ENCODE measurements at regions not wholly inside any gene's neighbourhood (a gene's known extent, or its start where the extent isn't known, plus 50 kb on each side); places are given as distances from the start of the nearest gene placed in this dataset.
"Not testable (repeated sequence)": the region's sequence is repeated elsewhere in the genome, so short reads cannot be mapped to it uniquely, and the experiment has no call there.

DNA sequence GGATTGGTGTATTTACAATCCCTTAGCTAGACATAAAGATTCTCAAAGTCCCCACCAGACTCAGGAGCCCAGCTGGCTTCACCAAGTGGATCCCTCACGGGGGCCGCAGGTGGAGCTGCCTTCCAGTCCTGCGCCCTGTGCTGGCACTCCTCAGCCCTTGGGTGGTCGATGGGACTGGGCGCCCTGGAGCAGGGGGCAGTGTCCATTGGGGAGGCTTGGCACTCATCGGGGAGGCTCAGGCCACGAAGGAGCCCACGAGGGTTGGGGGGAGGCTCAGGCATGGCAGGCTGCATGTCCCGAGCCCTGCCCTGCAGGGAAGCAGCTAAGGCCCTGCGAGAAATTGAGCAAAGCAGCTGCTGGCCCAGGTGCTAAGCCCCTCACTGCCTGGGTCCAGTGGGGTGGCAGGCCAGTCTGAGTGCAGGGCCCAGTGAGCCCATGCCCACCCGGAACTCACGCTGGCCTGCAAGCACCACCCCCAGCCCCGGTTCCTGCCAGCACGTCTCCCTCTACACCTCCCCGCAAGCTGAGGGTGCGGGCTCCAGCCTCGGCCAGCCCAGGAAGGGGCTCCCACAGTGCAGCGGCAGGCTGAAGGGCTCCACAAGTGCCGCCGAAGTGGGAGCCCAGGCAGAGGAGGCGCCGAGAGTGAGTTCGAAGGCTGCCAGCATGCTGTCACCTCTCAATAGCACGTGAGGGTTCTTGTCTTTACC is 198.5 kb downstream of the ADRA2C start:
- not testable (repeated sequence) for H3K27me3 Mint-ChIP-seq; DNase-seq (ENCODE audit: low spot score in 2 of 2); H3K9me3 Mint-ChIP-seq; H3K36me3 Mint-ChIP-seq; H3K4me3 Mint-ChIP-seq; ATAC-seq (ENCODE audit: low read depth); H3K4me1 Mint-ChIP-seq; H3K27ac Mint-ChIP-seq

DNA sequence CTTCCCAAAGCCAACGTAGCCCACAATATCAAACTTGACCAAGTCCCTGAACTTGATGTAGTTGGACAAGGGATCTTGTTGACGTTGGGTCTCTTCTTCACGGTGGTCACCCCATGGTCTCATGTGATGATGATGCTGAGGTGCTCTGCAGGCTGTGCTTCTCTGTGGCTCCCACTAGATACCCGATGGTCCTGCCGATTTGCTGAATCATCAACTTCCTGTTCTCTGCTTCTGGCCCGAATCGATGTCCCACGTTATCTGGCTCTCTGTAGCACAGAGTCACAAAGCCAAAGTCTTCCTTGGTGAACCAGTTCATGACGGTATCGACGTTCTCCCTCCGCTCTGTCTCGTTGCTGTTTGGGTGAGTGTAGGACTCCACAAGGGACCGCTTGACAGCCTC is 201.0 kb downstream of the ADRA2C start:
- not testable (repeated sequence) for ATAC-seq (ENCODE audit: low read depth); H3K4me1 Mint-ChIP-seq; H3K36me3 Mint-ChIP-seq; H3K27ac Mint-ChIP-seq; DNase-seq (ENCODE audit: low spot score in 2 of 2); H3K4me3 Mint-ChIP-seq; H3K27me3 Mint-ChIP-seq; H3K9me3 Mint-ChIP-seq

DNA sequence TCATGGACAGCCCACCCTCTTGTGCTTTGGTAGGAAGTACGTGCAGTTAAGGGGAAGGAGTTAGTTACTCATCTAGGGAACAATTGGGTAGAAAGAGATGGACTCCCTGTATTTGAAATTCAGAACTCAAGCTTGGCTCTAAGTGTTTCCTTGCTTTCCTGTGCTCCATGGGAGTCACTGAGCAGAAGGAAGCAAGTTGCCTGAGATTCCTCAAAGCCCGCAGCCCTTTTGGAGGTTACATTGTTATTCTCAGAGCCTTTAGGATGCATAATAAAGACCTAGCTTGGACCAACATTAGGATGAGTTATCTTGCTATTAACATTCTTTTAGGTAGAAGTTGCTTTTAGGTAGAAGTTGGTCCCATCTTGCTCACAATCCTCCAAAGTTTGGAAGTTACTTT is 206.4 kb downstream of the ADRA2C start:
- H3K27me3 Mint-ChIP-seq, result peaks cover 19% of the 10 kb centered on the region
- H3K9me3 Mint-ChIP-seq; ATAC-seq (ENCODE audit: low read depth); H3K36me3 Mint-ChIP-seq; DNase-seq (ENCODE audit: low spot score in 2 of 2); H3K4me3 Mint-ChIP-seq; H3K4me1 Mint-ChIP-seq; H3K27ac Mint-ChIP-seq: not testable (repeated sequence)

DNA sequence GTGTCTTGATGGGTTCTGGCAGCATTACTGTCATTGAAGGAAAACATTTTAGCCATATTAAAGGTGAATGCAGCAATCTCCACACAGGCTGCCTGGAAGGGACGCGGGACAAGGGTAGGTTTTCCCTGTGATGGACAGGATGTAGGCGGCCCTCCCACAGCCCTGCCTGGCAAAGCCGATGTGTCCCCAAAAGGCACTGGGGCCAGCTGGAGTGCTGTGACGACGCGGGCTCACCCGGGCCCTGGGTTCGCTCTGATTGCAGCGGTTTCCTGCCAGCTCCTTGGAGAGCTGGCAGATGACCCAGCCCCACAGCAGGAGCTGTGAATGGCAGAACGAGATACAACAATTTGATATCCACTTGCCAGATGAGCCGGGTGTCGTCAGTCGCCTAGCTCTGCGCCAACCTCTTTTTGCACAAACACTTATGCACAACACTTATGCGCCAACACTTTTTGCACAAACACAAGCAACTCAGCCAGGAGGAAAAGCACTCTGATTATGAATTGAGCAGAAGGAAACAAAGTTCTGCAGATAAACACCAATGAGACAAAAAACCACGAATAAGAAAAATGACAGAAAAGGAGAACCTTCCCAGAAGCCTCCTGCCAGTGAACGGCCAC is 207.5 kb downstream of the ADRA2C start:
- H3K27me3 Mint-ChIP-seq, result peaks cover 19% of the 10 kb centered on the region
- H3K27ac Mint-ChIP-seq; H3K4me1 Mint-ChIP-seq; ATAC-seq (ENCODE audit: low read depth); H3K36me3 Mint-ChIP-seq; DNase-seq (ENCODE audit: low spot score in 2 of 2); H3K4me3 Mint-ChIP-seq; H3K9me3 Mint-ChIP-seq: not testable (repeated sequence)

DNA sequence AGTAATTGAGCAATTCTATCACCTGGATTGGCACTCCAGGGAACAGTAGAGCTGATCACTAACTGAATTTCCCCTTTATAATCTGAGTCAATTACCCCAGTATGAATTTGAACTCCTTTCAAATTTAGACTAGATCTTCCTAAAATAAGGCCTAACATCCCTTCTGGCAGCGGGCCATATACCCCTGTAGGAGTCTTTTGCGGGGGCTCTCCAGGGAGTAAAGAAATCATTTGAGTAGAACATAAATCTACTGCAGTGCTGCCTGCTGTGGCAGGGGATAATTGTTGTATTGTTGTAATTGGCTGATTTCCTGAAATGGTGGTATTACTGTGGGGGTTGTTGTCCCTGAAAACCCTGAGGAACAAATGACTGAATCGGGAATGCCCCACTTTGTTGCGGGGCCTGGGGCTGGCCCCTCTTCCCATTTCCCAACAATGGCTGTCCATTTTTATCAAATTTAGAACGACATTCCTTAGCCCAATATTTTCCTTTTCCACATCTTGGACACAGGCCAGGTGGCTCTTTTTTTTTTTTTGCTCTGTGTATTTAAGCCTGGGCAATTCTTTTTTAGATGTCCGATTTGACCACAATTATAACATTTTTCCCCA is 217.4 kb downstream of the ADRA2C start:
- ATAC-seq (ENCODE audit: low read depth); DNase-seq (ENCODE audit: low spot score in 2 of 2); H3K27ac Mint-ChIP-seq; H3K4me1 Mint-ChIP-seq; H3K9me3 Mint-ChIP-seq; H3K27me3 Mint-ChIP-seq; H3K4me3 Mint-ChIP-seq; H3K36me3 Mint-ChIP-seq: not testable (repeated sequence)

DNA sequence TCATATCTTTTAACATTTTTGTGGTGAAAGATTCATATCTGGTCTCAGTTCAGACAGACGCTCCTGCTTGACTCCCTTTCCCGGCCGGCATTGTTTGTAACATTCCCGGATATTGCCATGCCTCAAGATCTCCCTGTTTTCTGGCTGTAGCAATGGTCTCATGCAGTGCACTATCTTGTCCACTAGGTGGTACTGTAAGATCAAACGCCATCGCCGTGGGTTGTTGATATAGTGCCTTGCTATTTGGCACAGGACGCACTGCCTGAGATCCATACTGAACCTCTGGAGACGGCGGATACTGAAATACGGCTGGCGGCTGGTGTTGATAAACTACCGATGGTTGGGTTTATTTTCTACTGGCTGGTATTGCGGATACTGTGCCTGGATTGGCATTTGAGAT is 218.6 kb downstream of the ADRA2C start:
- H3K9me3 Mint-ChIP-seq; H3K4me1 Mint-ChIP-seq; H3K27me3 Mint-ChIP-seq; H3K36me3 Mint-ChIP-seq; H3K27ac Mint-ChIP-seq; ATAC-seq (ENCODE audit: low read depth); H3K4me3 Mint-ChIP-seq: not testable (repeated sequence)
- DNase-seq (ENCODE audit: low spot score in 2 of 2), result peak in 1 of 2 donors; percentile 10

DNA sequence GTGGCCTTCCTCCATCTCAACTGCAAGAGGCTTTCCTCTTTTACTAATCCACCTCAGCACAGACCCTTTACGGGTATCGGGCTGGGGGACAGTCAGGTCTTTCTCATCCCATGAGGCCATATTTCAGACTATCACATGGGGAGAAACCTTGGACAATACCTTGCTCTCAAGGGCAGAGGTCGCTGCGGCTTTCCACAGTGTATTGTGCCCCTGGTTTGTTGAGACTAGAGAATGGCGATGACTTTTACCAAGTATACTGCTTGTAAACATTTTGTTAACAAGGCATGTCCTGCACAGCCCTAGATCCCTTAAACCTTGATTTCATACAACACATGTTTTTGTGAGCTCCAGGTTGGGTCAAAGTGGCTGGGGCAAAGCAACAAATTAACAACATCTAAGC is 220.2 kb downstream of the ADRA2C start:
- not testable (repeated sequence) for H3K36me3 Mint-ChIP-seq; H3K4me1 Mint-ChIP-seq; H3K4me3 Mint-ChIP-seq; ATAC-seq (ENCODE audit: low read depth); H3K27ac Mint-ChIP-seq; H3K9me3 Mint-ChIP-seq; DNase-seq (ENCODE audit: low spot score in 2 of 2)
- peaks cover 14% of the 10 kb centered on the region for H3K27me3 Mint-ChIP-seq

DNA sequence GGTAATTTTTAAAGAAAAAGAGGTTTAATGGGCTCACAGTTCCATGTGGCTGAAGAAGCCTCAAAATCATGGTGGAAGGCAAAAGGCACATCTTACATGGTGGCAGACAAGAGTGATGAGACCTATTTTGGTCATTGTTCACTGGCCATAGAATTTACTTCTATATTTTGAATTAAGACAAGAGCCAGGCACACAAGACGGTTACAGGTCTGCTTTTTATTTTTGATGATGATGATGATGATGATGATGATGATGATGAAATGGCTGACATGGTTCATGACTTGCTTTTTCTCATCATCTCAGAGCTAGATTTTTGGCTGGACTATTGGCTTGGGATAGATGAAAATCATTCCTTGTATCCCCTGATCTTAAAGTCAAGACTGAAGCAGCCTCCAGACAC is 229.3 kb downstream of the OTOP1 start:
- not testable (repeated sequence) for H3K4me3 Mint-ChIP-seq; H3K27ac Mint-ChIP-seq; ATAC-seq (ENCODE audit: low read depth); H3K4me1 Mint-ChIP-seq; DNase-seq (ENCODE audit: low spot score in 2 of 2); H3K36me3 Mint-ChIP-seq; H3K27me3 Mint-ChIP-seq; H3K9me3 Mint-ChIP-seq

DNA sequence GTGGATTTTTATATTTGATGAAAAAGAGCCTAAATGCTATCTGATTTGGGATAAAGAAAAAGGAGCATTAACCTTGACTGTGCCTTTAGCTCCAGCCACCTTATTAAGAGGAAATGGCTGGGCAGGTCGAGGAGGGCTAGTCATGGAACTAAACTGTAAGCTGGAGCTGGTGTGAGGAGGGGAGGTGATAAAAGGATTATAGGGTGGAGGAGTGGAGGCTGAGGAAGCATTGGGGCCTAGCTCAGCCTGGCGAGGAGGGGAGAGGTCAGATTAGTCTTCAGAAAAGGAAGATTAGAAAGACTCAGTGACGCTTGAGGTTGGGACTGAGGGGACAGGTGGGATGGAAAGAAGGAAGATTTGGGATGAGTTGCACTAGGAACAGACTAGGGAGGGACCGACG is 222.7 kb downstream of the OTOP1 start:
- H3K27ac Mint-ChIP-seq; H3K4me3 Mint-ChIP-seq; H3K27me3 Mint-ChIP-seq; ATAC-seq (ENCODE audit: low read depth); DNase-seq (ENCODE audit: low spot score in 2 of 2); H3K4me1 Mint-ChIP-seq; H3K9me3 Mint-ChIP-seq; H3K36me3 Mint-ChIP-seq: not testable (repeated sequence)

DNA sequence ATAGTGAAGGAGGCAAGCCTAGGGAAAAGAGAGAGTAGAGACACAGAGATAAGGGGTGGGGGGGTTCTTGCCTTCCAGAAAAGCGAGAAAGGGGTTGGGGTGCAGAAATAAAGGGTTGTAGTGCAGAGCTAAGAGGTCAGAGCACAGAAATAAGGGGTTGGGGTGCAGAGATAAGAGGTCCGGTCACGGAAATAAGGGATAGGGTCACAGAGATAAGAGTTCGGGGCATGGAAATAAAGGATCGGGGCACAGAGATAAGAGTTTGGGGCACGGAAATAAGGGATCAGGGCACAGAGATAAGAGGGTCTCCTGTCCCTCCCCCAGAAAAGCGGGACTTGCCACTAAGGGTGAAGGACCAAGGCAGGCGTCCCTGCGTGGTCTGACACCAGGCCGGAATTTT is 222.0 kb downstream of the OTOP1 start:
- H3K9me3 Mint-ChIP-seq; ATAC-seq (ENCODE audit: low read depth); H3K4me1 Mint-ChIP-seq; H3K27me3 Mint-ChIP-seq; H3K27ac Mint-ChIP-seq; H3K36me3 Mint-ChIP-seq; H3K4me3 Mint-ChIP-seq; DNase-seq (ENCODE audit: low spot score in 2 of 2): not testable (repeated sequence)

DNA sequence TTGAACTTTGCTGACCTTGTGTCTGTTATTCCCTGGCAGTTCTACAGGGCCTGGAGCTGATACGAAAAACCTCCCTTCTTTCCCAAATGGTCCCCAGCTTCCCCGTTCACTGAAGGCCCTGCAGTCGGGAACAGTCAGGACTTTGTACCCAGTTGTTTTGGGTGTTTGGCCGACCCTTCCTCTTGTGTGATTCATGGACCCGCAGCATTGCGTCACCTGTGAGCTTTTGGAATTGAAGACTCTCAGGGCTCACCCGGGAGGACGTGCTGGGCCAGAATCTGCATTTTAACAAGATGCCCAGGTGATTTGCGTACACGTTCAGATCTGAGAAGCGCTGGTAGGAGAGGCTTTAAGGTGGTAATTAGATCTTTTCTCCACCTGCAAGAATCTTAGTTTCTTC is 220.4 kb downstream of the OTOP1 start:
- not testable (repeated sequence) for ATAC-seq (ENCODE audit: low read depth); H3K9me3 Mint-ChIP-seq; H3K36me3 Mint-ChIP-seq; H3K4me3 Mint-ChIP-seq; H3K27me3 Mint-ChIP-seq; H3K27ac Mint-ChIP-seq; DNase-seq (ENCODE audit: low spot score in 2 of 2); H3K4me1 Mint-ChIP-seq

DNA sequence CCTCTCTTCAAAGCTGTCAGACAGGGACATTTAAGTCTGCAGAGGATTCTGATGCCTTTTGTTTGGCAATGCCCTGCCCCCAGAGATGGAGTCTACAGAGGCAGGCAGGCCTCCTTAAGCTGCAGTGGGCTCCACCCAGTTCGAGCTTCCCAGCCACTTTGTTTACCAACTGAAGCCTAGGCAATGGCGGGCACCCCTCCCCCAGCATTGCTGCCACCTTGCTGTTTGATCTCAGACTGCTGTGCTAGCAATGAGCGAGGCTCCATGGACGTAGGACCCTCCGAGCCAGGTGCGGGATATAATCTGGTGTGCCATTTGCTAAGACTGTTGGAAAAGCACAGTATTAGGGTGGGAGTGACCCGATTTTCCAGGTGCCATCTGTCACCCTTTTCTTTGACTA is 207.7 kb downstream of the OTOP1 start:
- DNase-seq (ENCODE audit: low spot score in 2 of 2); ATAC-seq (ENCODE audit: low read depth); H3K9me3 Mint-ChIP-seq; H3K27me3 Mint-ChIP-seq; H3K4me3 Mint-ChIP-seq; H3K27ac Mint-ChIP-seq; H3K4me1 Mint-ChIP-seq; H3K36me3 Mint-ChIP-seq: not testable (repeated sequence)

DNA sequence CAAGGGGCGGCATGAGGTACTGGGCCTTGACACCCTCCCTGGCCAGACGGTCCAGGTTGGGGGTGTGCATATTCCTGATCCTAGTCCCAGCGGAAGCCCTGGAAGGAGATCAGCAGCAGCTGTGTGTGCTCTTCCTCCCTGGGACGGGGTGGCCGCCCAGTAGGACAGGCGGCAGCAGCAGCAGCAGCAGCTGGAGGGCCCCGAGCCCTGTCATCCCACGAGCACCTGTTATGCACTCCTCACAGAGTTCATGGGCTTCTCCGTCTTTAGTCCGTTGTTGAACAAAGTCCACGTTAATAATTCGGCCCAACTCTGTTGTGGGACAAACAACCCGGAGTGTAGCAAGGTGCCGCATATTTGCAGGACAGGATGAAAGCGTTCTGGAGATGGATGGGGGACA is 205.6 kb downstream of the OTOP1 start:
- H3K27me3 Mint-ChIP-seq; DNase-seq (ENCODE audit: low spot score in 2 of 2); H3K27ac Mint-ChIP-seq; H3K9me3 Mint-ChIP-seq; ATAC-seq (ENCODE audit: low read depth); H3K4me1 Mint-ChIP-seq; H3K4me3 Mint-ChIP-seq; H3K36me3 Mint-ChIP-seq: not testable (repeated sequence)

DNA sequence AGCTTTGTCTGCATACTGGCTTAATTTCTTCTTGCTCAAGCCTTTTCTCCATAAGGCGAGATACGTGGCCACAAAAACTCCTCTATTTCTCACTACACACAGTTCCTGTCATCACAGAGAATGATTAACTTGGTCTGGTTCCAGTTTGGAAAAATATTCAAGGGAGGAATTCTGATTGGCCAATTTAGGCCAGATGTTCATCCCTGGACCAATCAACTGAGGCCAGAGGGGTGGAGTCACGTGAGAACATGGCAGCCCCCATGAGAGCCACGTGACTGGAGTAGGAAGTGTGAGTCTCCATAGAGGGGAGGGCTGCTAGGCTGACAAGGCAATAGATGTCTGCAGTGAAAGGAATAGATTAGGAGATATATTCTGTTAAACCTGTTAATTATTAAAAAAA is 200.0 kb downstream of the OTOP1 start:
- not testable (repeated sequence) for ATAC-seq (ENCODE audit: low read depth); H3K36me3 Mint-ChIP-seq; H3K27me3 Mint-ChIP-seq; H3K9me3 Mint-ChIP-seq; H3K4me1 Mint-ChIP-seq; H3K4me3 Mint-ChIP-seq; H3K27ac Mint-ChIP-seq; DNase-seq (ENCODE audit: low spot score in 2 of 2)

DNA sequence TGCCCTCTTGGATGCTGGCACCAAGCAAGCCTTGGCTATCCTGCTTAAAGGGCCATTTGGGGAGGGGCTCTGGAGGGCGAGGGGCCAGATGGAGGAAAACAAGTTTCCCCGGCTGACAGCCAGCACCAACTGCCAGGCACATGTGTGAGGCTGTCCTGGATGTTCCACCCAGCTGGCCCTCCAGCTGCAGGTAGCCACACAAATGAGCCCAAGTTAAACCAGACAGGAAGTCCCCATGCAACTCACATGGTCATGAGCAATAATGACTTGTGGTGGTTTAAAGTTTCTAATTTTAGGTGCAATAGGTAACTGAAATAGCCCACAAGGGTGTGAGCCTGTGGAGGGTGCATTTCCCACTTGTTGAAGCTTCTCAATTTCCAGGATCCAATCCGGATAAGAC is 198.0 kb downstream of the OTOP1 start:
- H3K4me1 Mint-ChIP-seq; H3K27ac Mint-ChIP-seq; H3K4me3 Mint-ChIP-seq; DNase-seq (ENCODE audit: low spot score in 2 of 2); H3K9me3 Mint-ChIP-seq; H3K27me3 Mint-ChIP-seq; H3K36me3 Mint-ChIP-seq; ATAC-seq (ENCODE audit: low read depth): not testable (repeated sequence)

Measured in memory B cell (primary cell).